Lower lobe of right lung (tissue), 2 donors: ENCODE measurements at regions not wholly inside any gene's neighbourhood (a gene's known extent, or its start where the extent isn't known, plus 50 kb on each side); places are given as distances from the start of the nearest gene placed in this dataset.

Experiments
- ATAC-seq, 2 donors: fragments of 200-7000 bp; cut with Tn5 transposase; one replicate each; pipeline ENCODE4 v1.9.1; 2020 to 2022; ENCODE audit warnings: mild to moderate bottlenecking in 2 of 2, moderate library complexity in 2 of 2
- DNase-seq: peaks from one replicate; pipeline ENCODE4 v3.0.0-alpha.2; 2020
- H3K27ac ChIP-seq: fragments of 200-600 bp; one replicate; pipeline ENCODE4 v1.8.0; 2022
- H3K27me3 ChIP-seq: fragments of 200-600 bp; one replicate; pipeline ENCODE4 v1.8.0; 2022; ENCODE audit warnings: low read depth
- H3K36me3 ChIP-seq: fragments of 200-600 bp; one replicate; pipeline ENCODE4 v1.8.0; 2022; ENCODE audit warnings: mild to moderate bottlenecking
- H3K4me1 ChIP-seq: fragments of 200-600 bp; one replicate; pipeline ENCODE4 v1.8.0; 2022
- H3K4me3 ChIP-seq: fragments of 200-600 bp; one replicate; pipeline ENCODE4 v1.8.0; 2022; ENCODE audit warnings: mild to moderate bottlenecking
- H3K9me3 ChIP-seq: fragments of 200-600 bp; one replicate; pipeline ENCODE4 v1.8.0; 2022
- CTCF ChIP-seq: fragments of 200-600 bp; IDR thresholded peaks from one replicate; pipeline ENCODE4 v1.8.0; 2022; ENCODE audit warnings: antibody characterized with exemption, mild to moderate bottlenecking
- intact Hi-C: fragments of 100-400 bp; cut with DNase I; formaldehyde crosslinking; loops from one replicate; pipeline ENCODE4 v1.11.0; 2022
- donor health status: DM: no; HTN: yes; CAD: no; lungs with severe emphysema.

DNA sequence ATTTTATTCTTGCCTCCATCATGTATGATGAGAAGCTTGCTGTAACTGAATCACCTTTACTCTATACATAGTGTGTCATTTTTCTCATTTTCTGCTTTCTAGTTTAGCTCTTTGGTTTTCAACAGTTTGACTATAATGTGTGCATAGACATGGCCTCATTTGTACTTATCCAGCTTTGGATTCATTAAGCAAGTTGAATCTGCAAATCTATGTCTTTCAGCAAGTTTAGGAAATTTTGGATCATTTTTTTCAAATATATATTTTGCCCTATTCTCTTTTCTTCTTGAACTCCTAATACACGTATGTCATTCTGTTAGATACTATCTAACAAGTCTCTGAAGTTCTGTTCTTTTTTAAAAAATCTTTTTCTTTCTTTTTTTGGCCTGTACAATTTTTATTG, 57.8 kb downstream of the PRLHR start:
- Histone ChIP-seq H3K4me3 (no peak overlapping the region), H3K36me3 (no peaks in the 10 kb centered on the region), H3K9me3 (no peaks in the 10 kb centered on the region), H3K27me3 (peaks cover 9% of the 10 kb centered on the region), H3K27ac (no peak overlapping the region), H3K4me1 (no peaks in the 10 kb centered on the region)
- TF ChIP-seq CTCF: no peak
- intact Hi-C loops: no loop called here
- DNase-seq (no peak), ATAC-seq (no peak)

DNA sequence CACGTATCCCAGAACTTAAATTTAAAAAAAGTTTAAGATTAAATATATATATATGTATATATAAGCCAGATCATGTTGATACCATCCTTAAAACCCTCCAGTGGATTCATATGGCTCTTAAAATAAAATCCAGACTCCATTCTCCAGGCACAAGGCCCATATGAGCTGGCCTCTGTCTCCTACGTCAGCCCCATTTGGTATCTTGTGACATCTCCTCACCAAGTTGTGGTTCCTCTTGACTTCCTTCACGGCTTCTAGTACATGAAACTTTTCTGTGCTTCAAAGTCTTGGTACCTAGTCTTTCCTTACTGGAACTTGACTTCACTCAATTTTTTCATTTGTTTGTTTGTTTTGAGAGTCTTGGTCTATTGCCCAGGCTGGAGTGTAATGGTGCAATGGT, 61.3 kb downstream of the PRLHR start:
- Histone ChIP-seq H3K9me3 (no peaks in the 10 kb centered on the region), H3K36me3 (no peaks in the 10 kb centered on the region), H3K4me1 (no peaks in the 10 kb centered on the region), H3K27me3 (no peaks in the 10 kb centered on the region), H3K27ac (no peak overlapping the region), H3K4me3 (no peak overlapping the region)
- intact Hi-C loops: no loop called here
- DNase-seq: no peak
- TF ChIP-seq CTCF: no peak
- no peak for ATAC-seq

- Histone ChIP-seq H3K4me1 (no peaks in the 10 kb centered on the region), H3K27ac (no peak overlapping the region), H3K27me3 (no peaks in the 10 kb centered on the region), H3K36me3 (no peaks in the 10 kb centered on the region), H3K4me3 (no peak overlapping the region), H3K9me3 (no peaks in the 10 kb centered on the region)
- DNase-seq: peak; percentile 67
- TF ChIP-seq CTCF: no peak
- peak; percentile 78 to 80 for ATAC-seq
- intact Hi-C loops: no loop called here
Observed at GRCh38 chr10:118531105-118531852, 64.2 kb downstream of the PRLHR start.

- DNase-seq (no peak), ATAC-seq (no peak)
- intact Hi-C loops: no loop called here
- no peak overlapping the region for H3K4me3 ChIP-seq
- H3K27me3 ChIP-seq: no peaks in the 10 kb centered on the region
- H3K36me3 ChIP-seq: no peaks in the 10 kb centered on the region
- H3K4me1 ChIP-seq: no peaks in the 10 kb centered on the region
- no peak overlapping the region for H3K27ac ChIP-seq
- no peak for TF ChIP-seq CTCF
- no peaks in the 10 kb centered on the region for H3K9me3 ChIP-seq
Observed at GRCh38 chr10:118528426-118528825, 67.0 kb downstream of the PRLHR start.

DNA sequence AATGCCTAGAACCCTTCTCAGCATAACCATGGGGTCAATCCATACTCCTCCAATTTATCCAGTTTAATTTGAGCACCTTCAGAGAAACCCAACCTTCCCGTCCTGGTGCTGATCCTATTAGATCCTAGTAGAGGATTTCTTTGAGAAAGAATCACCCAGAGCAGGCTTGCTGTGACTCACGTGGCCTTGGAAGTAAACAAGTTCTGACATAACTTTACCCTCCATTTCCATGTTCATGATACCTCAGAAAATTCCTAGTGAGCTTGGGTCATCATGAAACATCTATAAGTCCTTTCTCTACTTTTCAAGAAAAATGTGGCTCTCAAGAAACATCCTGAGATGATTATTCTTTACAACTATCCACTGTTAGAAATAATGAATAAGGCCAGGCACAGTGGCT, 71.7 kb downstream of the PRLHR start:
- Histone ChIP-seq H3K4me1 (no peaks in the 10 kb centered on the region), H3K4me3 (no peak overlapping the region), H3K27me3 (peaks cover 7% of the 10 kb centered on the region), H3K27ac (no peak overlapping the region), H3K36me3 (no peaks in the 10 kb centered on the region), H3K9me3 (no peaks in the 10 kb centered on the region)
- TF ChIP-seq CTCF: no peak
- no peak for DNase-seq
- intact Hi-C loops: no loop called here
- ATAC-seq: no peak
